Epithelial cell of esophagus (primary cell): ENCODE measurements at regions not wholly inside any gene's neighbourhood (a gene's known extent, or its start where the extent isn't known, plus 50 kb on each side); places are given as distances from the start of the nearest gene placed in this dataset.
A peak's percentile ranks its signal among the peaks of the same experiment; 100 is the strongest.
"Not testable (repeated sequence)": the region's sequence is repeated elsewhere in the genome, so short reads cannot be mapped to it uniquely, and the experiment has no call there.

Experiments
- DNase-seq: peaks from one replicate; pipeline ENCODE4 v3.0.0; 2010; ENCODE audit warnings: low read depth
- H3K4me3 ChIP-seq: 2 replicates; pipeline ENCODE4 v1.5.1; 2011; ENCODE audit warnings: mild to moderate bottlenecking, low read length, control low read depth
- CTCF ChIP-seq: IDR thresholded peaks from 2 replicates; pipeline ENCODE4 v1.5.1; 2011; ENCODE audit warnings: low read depth, mild to moderate bottlenecking, low read length, control low read depth, inconsistent platforms; ENCODE audit not compliant: insufficient read depth; ENCODE audit errors: missing control alignments

- H3K4me3 ChIP-seq = no peak overlapping the region
- no peak for TF ChIP-seq CTCF
- no peak for DNase-seq
Measured at GRCh38 chr6:28782113-28782673, 141.6 kb downstream of the TRIM27 start.

GRCh38 chr6:28785962-28786679, 137.7 kb downstream of the TRIM27 start:
- no peak for TF ChIP-seq CTCF
- no peak overlapping the region for H3K4me3 ChIP-seq
- DNase-seq = no peak

- peak overlapping the region; percentile 54 for H3K4me3 ChIP-seq
- TF ChIP-seq CTCF = no peak
- peak; percentile 64 for DNase-seq
Measured at GRCh38 chr6:28789553-28790083, 134.2 kb downstream of the TRIM27 start.

GRCh38 chr6:28791002-28791383, 132.8 kb downstream of the TRIM27 start:
- TF ChIP-seq CTCF = no peak
- DNase-seq = no peak

GRCh38 chr6:28794175-28795002, 129.4 kb downstream of the TRIM27 start:
- TF ChIP-seq CTCF = no peak
- peak; percentile 84 for DNase-seq
- H3K4me3 ChIP-seq = peak overlapping the region; percentile 40

More at GRCh38 chr6:28791002-28791383, 132.8 kb downstream of the TRIM27 start:
- no peak overlapping the region for H3K4me3 ChIP-seq

- not testable (repeated sequence) for H3K4me3 ChIP-seq, DNase-seq
Measured at GRCh38 chr6:28800647-28801046, 123.1 kb downstream of the TRIM27 start.
